Liver (tissue), 8 donors: ENCODE measurements at regions not wholly inside any gene's neighbourhood (a gene's known extent, or its start where the extent isn't known, plus 50 kb on each side); places are given as distances from the start of the nearest gene placed in this dataset.

Source experiments
- DNase-seq: peaks from one replicate; pipeline ENCODE4 v3.0.0-alpha.2; 2017; ENCODE audit warnings: low spot score
- H3K27ac ChIP-seq, 2 donors: one replicate each; pipeline ENCODE4 v1.7.0; 2013; ENCODE audit warnings: inconsistent platforms in 2 of 2, low read length in 2 of 2, control low read depth in 1 of 2, low read depth in 1 of 2, mild to moderate bottlenecking in 1 of 2
- H3K27me3 ChIP-seq, 4 donors: one replicate each; pipeline versions ENCODE4 v1.6.1 to v1.7.0; 2013; ENCODE audit warnings: low read length in 3 of 4, inconsistent platforms in 1 of 4, mild to moderate bottlenecking in 1 of 4, moderate library complexity in 1 of 4; ENCODE audit not compliant: control insufficient read depth in 4 of 4, insufficient read depth in 4 of 4
- H3K36me3 ChIP-seq, 4 donors: one replicate each; pipeline versions ENCODE4 v1.6.1 to v1.7.0; 2013; ENCODE audit warnings: low read length in 3 of 4, mild to moderate bottlenecking in 3 of 4, low read depth in 1 of 4, moderate library complexity in 1 of 4; ENCODE audit not compliant: control insufficient read depth in 4 of 4, insufficient read depth in 3 of 4
- H3K4me1 ChIP-seq, 4 donors: one replicate each; pipeline versions ENCODE4 v1.6.1 to v1.7.0; 2013; ENCODE audit warnings: low read length in 3 of 4, mild to moderate bottlenecking in 3 of 4, moderate library complexity in 1 of 4; ENCODE audit not compliant: control insufficient read depth in 4 of 4, insufficient read depth in 4 of 4
- H3K4me3 ChIP-seq, 3 donors: one replicate each; pipeline versions ENCODE4 v1.6.1 to v1.7.0; 2013; ENCODE audit warnings: low read length in 3 of 3, control low read depth in 1 of 3, low read depth in 1 of 3, mild to moderate bottlenecking in 1 of 3
- H3K9ac ChIP-seq, 2 donors: one replicate each; pipeline ENCODE4 v1.7.0; 2013; ENCODE audit warnings: low read length in 2 of 2, mild to moderate bottlenecking in 2 of 2, moderate library complexity in 2 of 2, control low read depth in 1 of 2, low read depth in 1 of 2
- H3K9me3 ChIP-seq, 4 donors: one replicate each; pipeline versions ENCODE4 v1.6.1 to v1.7.0; 2013; ENCODE audit warnings: low read length in 3 of 4; ENCODE audit not compliant: control insufficient read depth in 4 of 4
- ATF3 ChIP-seq: IDR thresholded peaks from 2 replicates; pipeline ENCODE4 v1.6.1; 2016; ENCODE audit warnings: antibody characterized with exemption
- CTCF ChIP-seq: fragments of 150-350 bp; IDR thresholded peaks from 2 replicates; pipeline ENCODE4 v1.5.1; 2017; ENCODE audit warnings: improper control_type of control experiment, low read depth, low read length; ENCODE audit not compliant: missing input control
- EGR1 ChIP-seq, 2 donors: IDR thresholded peaks; 2 replicates each; pipeline ENCODE4 v1.6.1; 2016 to 2018; ENCODE audit warnings: antibody characterized with exemption in 2 of 2, low read depth in 2 of 2
- FOXA1 ChIP-seq: IDR thresholded peaks from 2 replicates; pipeline ENCODE4 v1.6.1; 2016; ENCODE audit warnings: antibody characterized with exemption
- FOXA2 ChIP-seq: IDR thresholded peaks from 2 replicates; pipeline ENCODE4 v1.6.1; 2016; ENCODE audit warnings: antibody characterized with exemption
- GABPA ChIP-seq, 2 donors: IDR thresholded peaks in 1 of 2; conservative IDR thresholded peaks in 1 of 2; 2 replicates each; pipeline ENCODE4 v1.6.1; 2016; ENCODE audit warnings: antibody characterized with exemption in 2 of 2, mild to moderate bottlenecking in 1 of 2, moderate library complexity in 1 of 2
- HNF4A ChIP-seq, 2 donors: conservative IDR thresholded peaks; 2 replicates each; pipeline ENCODE4 v1.6.1; 2016; ENCODE audit warnings: antibody characterized with exemption in 2 of 2, mild to moderate bottlenecking in 2 of 2
- HNF4G ChIP-seq: IDR thresholded peaks from 2 replicates; pipeline ENCODE4 v1.6.1; 2016; ENCODE audit warnings: antibody characterized with exemption
- JUND ChIP-seq, 2 donors: IDR thresholded peaks; 2 replicates each; pipeline ENCODE4 v1.6.1; 2016; ENCODE audit warnings: antibody characterized with exemption in 2 of 2
- MAX ChIP-seq: IDR thresholded peaks from 2 replicates; pipeline ENCODE4 v1.6.1; 2016; ENCODE audit warnings: antibody characterized with exemption
- NR2F2 ChIP-seq: IDR thresholded peaks from 2 replicates; pipeline ENCODE4 v1.6.1; 2016; ENCODE audit warnings: antibody characterized with exemption
- SP1 ChIP-seq: IDR thresholded peaks from 2 replicates; pipeline ENCODE4 v1.6.1; 2018; ENCODE audit warnings: antibody characterized with exemption, mild to moderate bottlenecking
- ZBTB33 ChIP-seq: IDR thresholded peaks from 2 replicates; pipeline ENCODE4 v1.6.1; 2016; ENCODE audit warnings: antibody characterized with exemption
- WGBS: extraction: QIAGEN DNeasy Blood & Tissue Kit; methylation state at CpG from one replicate; pipeline ENCODE4 v1.1.7; 2013; 5-methylcytosine and 5-hydroxymethylcytosine counted together
- donor health status: healthy.
- donor health status: healthy.
- donor health status: healthy.
- donor health status: healthy.
- donor health status: healthy.

GRCh38 chr2:234834228-234834923 is 117.4 kb upstream of the SH3BP4 start:
- DNase-seq, result no peak
- H3K27ac ChIP-seq, result no peak overlapping the region
- H3K4me1 ChIP-seq, result peaks cover 0 to 2% (median 0%) of the 10 kb centered on the region in 4 donors
- H3K9ac ChIP-seq, result no peak overlapping the region
- no peak for TF ChIP-seq ATF3
- TF ChIP-seq MAX, result no peak
- TF ChIP-seq JUND (IDR thresholded peaks at IDR 0.05), result no peak
- 93% methylated on average over 7 of the region's 7 CpGs for WGBS
- no peaks in the 10 kb centered on the region for H3K27me3 ChIP-seq
- no peaks in the 10 kb centered on the region for H3K36me3 ChIP-seq
- no peaks in the 10 kb centered on the region for H3K9me3 ChIP-seq
- H3K4me3 ChIP-seq, result no peak overlapping the region

GRCh38 chr2:234830853-234831252 is 121.0 kb upstream of the SH3BP4 start:
- 76% methylated on average over 2 of the region's 2 CpGs for WGBS
- Histone ChIP-seq H3K9me3 (no peaks in the 10 kb centered on the region), H3K9ac (no peak overlapping the region), H3K27me3 (no peaks in the 10 kb centered on the region), H3K4me1 (peaks cover 0 to 8% (median 0%) of the 10 kb centered on the region in 4 donors), H3K36me3 (no peaks in the 10 kb centered on the region), H3K27ac (no peak overlapping the region), H3K4me3 (no peak overlapping the region)
- no peak for DNase-seq
- TF ChIP-seq ATF3, result no peak
- no peak for TF ChIP-seq GABPA (IDR thresholded peaks at IDR 0.05 in 1 of 2, conservative IDR thresholded peaks at IDR 0.05 in 1 of 2)
- no peak for TF ChIP-seq NR2F2
- no peak for TF ChIP-seq CTCF
- no peak for TF ChIP-seq EGR1 (IDR thresholded peaks at IDR 0.05; ENCODE audit: low read depth in 2 of 2)
- no peak for TF ChIP-seq JUND (IDR thresholded peaks at IDR 0.05)
- TF ChIP-seq SP1, result no peak
- TF ChIP-seq FOXA1, result no peak

- Histone ChIP-seq H3K27me3 (no peaks in the 10 kb centered on the region), H3K4me1 (peaks cover 0 to 11% (median 2%) of the 10 kb centered on the region in 4 donors), H3K27ac (no peak overlapping the region), H3K4me3 (no peak overlapping the region), H3K36me3 (no peaks in the 10 kb centered on the region), H3K9me3 (no peaks in the 10 kb centered on the region), H3K9ac (no peak overlapping the region)
- DNase-seq, result no peak
- no peak for TF ChIP-seq EGR1 (IDR thresholded peaks at IDR 0.05; ENCODE audit: low read depth in 2 of 2)
- TF ChIP-seq HNF4G, result no peak
- TF ChIP-seq ZBTB33, result no peak
- no peak for TF ChIP-seq JUND (IDR thresholded peaks at IDR 0.05)
- TF ChIP-seq HNF4A (conservative IDR thresholded peaks at IDR 0.05), result no peak
- TF ChIP-seq SP1, result no peak
- no peak for TF ChIP-seq MAX
- no peak for TF ChIP-seq GABPA (IDR thresholded peaks at IDR 0.05 in 1 of 2, conservative IDR thresholded peaks at IDR 0.05 in 1 of 2)
- TF ChIP-seq FOXA2, result no peak
- WGBS, result 96% methylated on average over 4 of the region's 4 CpGs
Observed at GRCh38 chr2:234829074-234829455, 122.8 kb upstream of the SH3BP4 start.
